Ascending aorta (tissue), 2 donors: ENCODE measurements at regions not wholly inside any gene's neighbourhood (a gene's known extent, or its start where the extent isn't known, plus 50 kb on each side); places are given as distances from the start of the nearest gene placed in this dataset.

Experiments
- DNase-seq, 2 donors: peaks; one replicate each; pipeline ENCODE4 v3.0.0-alpha.2; 2019; ENCODE audit warnings: low spot score in 2 of 2
- H3K27ac ChIP-seq, 2 donors: fragments of 200-600 bp; sonication (generic); one replicate each; pipeline ENCODE4 v1.5.1; 2016 to 2017; ENCODE audit warnings: mild to moderate bottlenecking in 1 of 2
- H3K27me3 ChIP-seq: fragments of 200-600 bp; sonication (generic); one replicate; pipeline ENCODE4 v1.5.1; 2017
- H3K36me3 ChIP-seq, 2 donors: fragments of 200-600 bp; sonication (generic); one replicate each; pipeline ENCODE4 v1.5.1; 2016
- H3K4me1 ChIP-seq, 2 donors: fragments of 200-600 bp; sonication (generic); one replicate each; pipeline ENCODE4 v1.5.1; 2016 to 2017; ENCODE audit warnings: mild to moderate bottlenecking in 1 of 2
- H3K4me3 ChIP-seq, 2 donors: fragments of 200-600 bp; sonication (generic); one replicate each; pipeline ENCODE4 v1.5.1; 2016 to 2017; ENCODE audit warnings: mild to moderate bottlenecking in 1 of 2
- H3K9me3 ChIP-seq, 2 donors: fragments of 200-600 bp; sonication (generic); one replicate each; pipeline ENCODE4 v1.5.1; 2016
- intact Hi-C: fragments of 100-400 bp; cut with DNase I; formaldehyde crosslinking; loops from one replicate; pipeline ENCODE4 v1.15.1; 2023
- TF ChIP-seq, protein P1 (sequence below), 3 experiments: fragments of 200-600 bp in 2 of 3; fragments of 450-650 bp in 1 of 3; sonication (generic) in 2 of 3; IDR thresholded peaks; one replicate each; pipeline ENCODE4 v1.5.1; 2016 to 2019; ENCODE audit warnings: antibody characterized with exemption in 3 of 3, mild to moderate bottlenecking in 1 of 3, moderate library complexity in 1 of 3

DNA sequence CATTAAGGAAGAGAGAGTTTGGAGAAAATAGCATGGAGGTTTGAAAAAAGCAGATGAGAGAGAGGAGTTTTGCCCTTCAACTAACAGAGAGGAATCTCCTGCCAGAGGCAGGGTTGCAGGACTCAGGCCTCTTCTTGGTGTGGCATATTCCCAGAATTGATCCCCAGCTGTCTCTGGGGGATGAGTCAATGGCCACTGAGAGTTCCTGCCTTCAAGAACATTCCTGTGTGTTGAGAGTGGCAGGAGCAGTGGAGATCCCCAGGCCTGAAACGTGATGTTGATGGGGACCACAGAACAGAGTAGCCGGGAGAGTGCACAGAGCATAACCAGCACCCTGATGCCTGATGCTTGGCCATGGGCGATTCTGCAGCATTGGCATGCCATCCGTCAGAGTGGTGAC, 348.4 kb upstream of the THBS1 start:
- H3K9me3 ChIP-seq: no peaks in the 10 kb centered on the region
- no peaks in the 10 kb centered on the region for H3K27me3 ChIP-seq
- H3K4me1 ChIP-seq: no peaks in the 10 kb centered on the region
- TF ChIP-seq, protein P1, sequence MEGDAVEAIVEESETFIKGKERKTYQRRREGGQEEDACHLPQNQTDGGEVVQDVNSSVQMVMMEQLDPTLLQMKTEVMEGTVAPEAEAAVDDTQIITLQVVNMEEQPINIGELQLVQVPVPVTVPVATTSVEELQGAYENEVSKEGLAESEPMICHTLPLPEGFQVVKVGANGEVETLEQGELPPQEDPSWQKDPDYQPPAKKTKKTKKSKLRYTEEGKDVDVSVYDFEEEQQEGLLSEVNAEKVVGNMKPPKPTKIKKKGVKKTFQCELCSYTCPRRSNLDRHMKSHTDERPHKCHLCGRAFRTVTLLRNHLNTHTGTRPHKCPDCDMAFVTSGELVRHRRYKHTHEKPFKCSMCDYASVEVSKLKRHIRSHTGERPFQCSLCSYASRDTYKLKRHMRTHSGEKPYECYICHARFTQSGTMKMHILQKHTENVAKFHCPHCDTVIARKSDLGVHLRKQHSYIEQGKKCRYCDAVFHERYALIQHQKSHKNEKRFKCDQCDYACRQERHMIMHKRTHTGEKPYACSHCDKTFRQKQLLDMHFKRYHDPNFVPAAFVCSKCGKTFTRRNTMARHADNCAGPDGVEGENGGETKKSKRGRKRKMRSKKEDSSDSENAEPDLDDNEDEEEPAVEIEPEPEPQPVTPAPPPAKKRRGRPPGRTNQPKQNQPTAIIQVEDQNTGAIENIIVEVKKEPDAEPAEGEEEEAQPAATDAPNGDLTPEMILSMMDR (IDR thresholded peaks at IDR 0.05): no peak
- DNase-seq: no peak
- H3K36me3 ChIP-seq: no peaks in the 10 kb centered on the region
- no peak overlapping the region for H3K4me3 ChIP-seq
- intact Hi-C loops: no loop called here
- no peak overlapping the region for H3K27ac ChIP-seq

DNA sequence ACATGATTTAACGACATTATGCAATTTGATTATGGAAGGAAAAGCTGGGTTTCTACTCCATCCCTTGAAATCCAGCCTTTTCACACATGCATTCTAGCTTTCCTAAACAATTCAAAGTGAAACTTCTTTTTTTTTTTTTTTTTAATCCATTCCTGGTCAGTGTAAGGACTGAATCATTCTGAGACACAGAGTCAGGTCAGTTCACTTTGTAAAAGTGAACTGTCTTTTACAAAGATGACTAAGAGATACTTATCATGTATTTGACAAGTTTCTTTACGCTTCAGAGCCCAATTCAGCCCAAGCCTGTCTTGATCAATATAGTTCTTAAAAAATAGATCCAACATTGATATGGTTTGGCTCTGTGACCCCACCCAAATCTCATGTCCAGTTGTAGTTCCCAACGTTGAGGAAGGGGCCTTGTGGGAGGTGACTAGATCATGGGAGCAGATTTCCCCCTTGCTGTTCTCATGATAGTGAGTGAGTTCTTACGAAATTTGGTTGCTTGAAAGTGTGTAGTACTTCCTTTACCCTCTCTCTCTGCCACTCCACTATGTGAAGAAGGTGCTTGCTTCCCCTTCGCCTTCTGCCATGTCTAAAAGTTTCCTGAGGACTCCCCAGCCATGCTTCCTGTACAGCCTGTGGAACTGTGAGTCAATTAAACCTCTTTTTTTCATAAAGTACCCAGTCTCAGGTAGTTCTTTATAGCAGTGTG, 345.6 kb upstream of the THBS1 start:
- intact Hi-C loops: no loop called here
- Histone ChIP-seq H3K4me3 (no peak overlapping the region), H3K36me3 (no peaks in the 10 kb centered on the region), H3K9me3 (no peaks in the 10 kb centered on the region), H3K27me3 (no peaks in the 10 kb centered on the region), H3K27ac (no peak overlapping the region), H3K4me1 (no peaks in the 10 kb centered on the region)
- no peak for DNase-seq
- TF ChIP-seq, protein P1 (IDR thresholded peaks at IDR 0.05): no peak

DNA sequence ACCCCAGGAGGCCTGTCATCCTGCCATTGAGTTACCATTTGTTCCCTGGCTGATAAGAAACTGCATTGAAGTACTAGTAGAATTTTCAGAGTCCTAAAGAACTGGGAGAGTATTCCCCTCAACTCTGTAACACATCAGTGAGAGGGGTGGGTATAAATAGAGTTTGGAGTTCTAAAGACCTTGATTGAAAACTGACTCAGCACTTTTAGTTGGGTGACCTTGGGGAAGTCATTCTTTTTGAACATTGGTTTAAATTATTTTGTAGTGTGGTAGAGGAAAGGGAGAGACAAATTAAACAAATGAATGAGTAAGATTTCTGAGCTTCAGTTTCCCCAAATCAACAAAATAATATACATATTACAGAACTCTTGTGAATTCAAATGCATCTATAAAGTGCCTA, 344.5 kb upstream of the THBS1 start:
- Histone ChIP-seq H3K27me3 (no peaks in the 10 kb centered on the region), H3K4me3 (no peak overlapping the region), H3K27ac (no peak overlapping the region), H3K9me3 (no peaks in the 10 kb centered on the region), H3K36me3 (no peaks in the 10 kb centered on the region), H3K4me1 (no peaks in the 10 kb centered on the region)
- TF ChIP-seq, protein P1 (IDR thresholded peaks at IDR 0.05): no peak
- no peak for DNase-seq
- intact Hi-C loops: no loop called here

DNA sequence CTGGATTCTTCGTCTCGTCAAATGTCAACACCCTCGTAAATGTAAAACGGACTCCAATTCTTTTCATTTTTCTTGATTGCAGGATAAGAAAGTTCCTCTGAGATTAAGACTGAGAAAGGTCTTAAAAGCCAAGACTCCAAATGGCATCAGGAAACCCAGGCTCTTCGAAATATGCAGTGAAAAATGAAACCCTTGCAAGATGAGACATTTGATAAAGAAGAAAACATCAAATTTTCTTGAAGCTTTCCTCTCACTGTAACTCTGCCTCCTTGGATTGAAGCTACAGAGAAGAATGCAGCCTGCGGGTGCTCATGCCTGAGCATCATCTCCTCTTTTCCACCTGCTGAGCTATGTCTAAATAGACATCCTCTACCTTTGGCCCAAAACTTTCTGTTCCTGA, 342.4 kb upstream of the THBS1 start:
- Histone ChIP-seq H3K4me3 (no peak overlapping the region), H3K9me3 (no peaks in the 10 kb centered on the region), H3K27ac (no peak overlapping the region), H3K27me3 (no peaks in the 10 kb centered on the region), H3K4me1 (no peaks in the 10 kb centered on the region), H3K36me3 (no peaks in the 10 kb centered on the region)
- no peak for DNase-seq
- intact Hi-C loops: no loop called here
- TF ChIP-seq, protein P1 (IDR thresholded peaks at IDR 0.05): no peak

DNA sequence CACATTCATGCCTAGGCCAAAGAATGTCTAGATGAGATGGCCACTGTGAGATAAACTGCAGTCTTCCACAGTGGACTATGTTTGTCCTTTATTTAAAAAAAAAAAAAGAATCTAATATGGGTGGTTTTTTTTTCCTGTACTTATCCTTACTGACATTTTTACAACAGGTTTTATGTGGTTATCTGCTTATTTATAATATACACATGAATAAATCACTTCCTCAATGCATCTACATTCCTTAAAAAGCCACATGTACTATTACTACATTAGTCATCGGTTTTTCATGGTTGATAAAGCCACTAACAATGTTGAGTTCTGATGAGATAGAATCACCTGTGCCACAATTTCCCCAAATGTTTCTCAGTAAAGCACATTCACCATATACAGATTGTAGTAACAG, 341.3 kb upstream of the THBS1 start:
- H3K27ac ChIP-seq: no peak overlapping the region
- intact Hi-C loops: no loop called here

More for the DNA sequence above, 341.3 kb upstream of the THBS1 start:
- Histone ChIP-seq H3K4me3 (no peak overlapping the region), H3K27me3 (no peaks in the 10 kb centered on the region), H3K9me3 (no peaks in the 10 kb centered on the region), H3K36me3 (no peaks in the 10 kb centered on the region), H3K4me1 (no peaks in the 10 kb centered on the region)
- no peak for DNase-seq
- TF ChIP-seq, protein P1 (IDR thresholded peaks at IDR 0.05): no peak
